Suppressor macrophage treated with lipopolysaccharide for 1 hour (primary cell): ENCODE measurements at regions not wholly inside any gene's neighbourhood (a gene's known extent, or its start where the extent isn't known, plus 50 kb on each side); places are given as distances from the start of the nearest gene placed in this dataset.

Experiments used
- DNase-seq, 3 donors: peaks; one replicate each; pipeline ENCODE4 v3.0.0-alpha.2; 2020 to 2022

GRCh38 chr12:126342866-126343265 lies 1277.6 kb downstream of the AACS start:
- no peak for DNase-seq

DNA sequence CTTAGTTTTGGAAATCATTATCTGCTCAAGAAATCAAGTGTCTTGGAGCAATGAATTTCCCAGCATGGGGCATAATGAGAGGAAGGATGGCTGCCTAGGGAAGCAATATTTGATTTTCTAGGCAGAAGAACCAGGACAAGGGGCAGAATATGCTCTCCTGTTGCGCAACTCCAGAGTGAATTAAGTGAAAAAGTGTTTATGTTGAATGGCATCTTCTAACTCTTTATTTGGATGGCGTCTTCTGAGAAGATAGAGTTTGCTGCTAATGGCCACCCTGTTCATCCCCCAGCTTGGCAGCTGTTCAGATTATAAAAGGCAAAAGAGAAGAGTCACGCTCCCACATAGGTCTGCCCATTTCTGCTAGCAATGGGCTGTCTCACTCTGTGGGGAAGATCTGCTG lies 1278.1 kb downstream of the AACS start:
- DNase-seq, result no peak

DNA sequence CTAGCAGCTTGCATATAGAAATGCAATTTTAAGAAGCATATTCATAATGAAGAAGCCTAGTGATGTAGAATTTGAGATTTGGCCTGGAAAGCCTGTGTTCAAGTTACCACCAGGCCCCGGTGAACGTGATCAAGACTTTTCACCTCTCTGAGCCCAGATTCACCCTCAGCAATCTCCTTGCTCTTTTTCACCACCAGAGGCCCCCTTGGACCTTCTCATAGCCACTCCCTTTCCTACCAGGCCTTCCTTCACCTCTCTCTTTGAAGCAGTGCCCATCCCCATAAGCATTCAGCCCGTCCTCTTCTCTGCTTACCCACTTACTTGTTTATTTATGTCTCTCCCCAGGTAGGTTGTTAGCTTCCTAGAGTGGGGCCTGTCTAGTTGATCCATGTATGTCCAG lies 1280.9 kb downstream of the AACS start:
- DNase-seq, result no peak

GRCh38 chr12:126347421-126347820 lies 1282.2 kb downstream of the AACS start:
- DNase-seq, result no peak

DNA sequence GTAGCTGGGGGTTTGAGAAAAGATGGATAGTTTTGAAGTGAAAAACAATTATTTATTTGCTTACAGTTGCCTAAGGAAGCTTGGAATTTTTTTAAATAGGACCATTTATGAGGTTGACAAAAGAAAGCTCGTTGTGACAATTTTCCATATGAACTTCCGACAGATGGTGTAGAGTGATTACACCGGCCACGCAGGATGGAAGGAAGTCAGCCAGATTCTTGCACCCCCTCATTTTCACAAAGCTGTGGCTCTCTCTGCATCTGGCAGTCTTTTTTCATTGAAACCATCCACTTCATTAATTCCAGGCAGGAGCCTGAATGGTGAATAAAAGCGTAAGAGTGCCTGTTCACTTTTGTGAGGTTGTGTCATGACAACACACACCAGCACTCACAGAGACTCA lies 1284.1 kb downstream of the AACS start:
- no peak for DNase-seq

GRCh38 chr12:126353604-126354003 lies 1288.4 kb downstream of the AACS start:
- no peak for DNase-seq

DNA sequence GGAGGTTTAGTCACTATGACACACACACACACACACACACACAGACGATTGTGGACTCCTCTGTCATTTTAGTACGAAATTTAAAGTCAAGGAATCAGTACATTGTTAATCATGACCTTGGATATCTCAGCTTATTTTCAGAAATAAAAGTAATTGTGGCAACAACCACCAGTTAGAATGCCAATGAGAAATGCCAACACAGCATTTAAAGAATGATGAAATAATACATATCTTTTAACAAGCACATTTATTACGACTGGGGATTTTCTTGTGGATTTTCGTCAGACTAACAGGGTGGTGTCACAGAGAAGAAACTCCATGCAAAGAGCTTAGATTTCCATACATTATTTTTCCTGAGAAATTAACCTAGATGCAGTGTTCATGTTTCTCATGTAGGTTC lies 1289.4 kb downstream of the AACS start:
- no peak for DNase-seq

- DNase-seq, result no peak
Measured at GRCh38 chr12:126355346-126355745, 1290.1 kb downstream of the AACS start.

DNA sequence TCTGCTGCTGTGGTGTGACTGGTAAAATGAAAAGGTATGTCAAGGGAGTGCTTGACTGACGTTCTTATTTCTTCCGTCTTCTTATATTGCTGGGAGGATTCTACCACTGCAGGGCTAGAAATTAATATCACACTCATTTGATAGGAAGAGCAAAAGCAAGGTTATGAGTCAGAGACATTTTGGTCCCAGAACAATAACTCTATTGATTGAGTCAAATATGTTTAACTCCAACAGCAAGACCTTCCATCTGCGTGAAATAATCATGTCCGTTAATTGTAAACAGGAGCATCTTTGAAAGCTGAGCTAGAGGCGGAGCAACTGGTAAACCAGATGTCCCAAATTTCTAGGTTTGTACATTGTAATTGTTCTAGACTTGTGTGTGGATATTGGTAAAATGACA lies 1293.6 kb downstream of the AACS start:
- no peak for DNase-seq

DNA sequence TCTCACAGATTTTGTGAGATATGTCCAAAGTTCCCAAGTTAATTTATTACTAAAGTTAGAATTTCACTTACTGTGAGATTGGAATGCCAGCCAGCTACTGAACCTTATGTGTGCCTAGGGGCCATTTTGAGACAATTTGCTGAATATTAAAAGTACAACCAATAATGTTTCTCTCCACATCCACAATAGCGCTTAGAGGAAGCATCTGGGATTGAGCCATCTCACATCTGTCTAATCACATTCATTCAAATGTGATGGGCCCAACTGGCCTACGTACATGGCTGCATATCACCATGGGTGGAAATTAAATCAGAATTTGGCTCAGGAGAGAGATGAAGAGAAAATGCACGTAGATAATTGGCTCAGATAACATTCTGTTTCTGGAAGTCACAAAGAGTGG lies 1294.0 kb downstream of the AACS start:
- no peak for DNase-seq

- DNase-seq, result no peak
Measured at GRCh38 chr12:126361804-126362203, 1296.6 kb downstream of the AACS start.

GRCh38 chr12:126362493-126362892 lies 1297.3 kb downstream of the AACS start:
- no peak for DNase-seq

DNA sequence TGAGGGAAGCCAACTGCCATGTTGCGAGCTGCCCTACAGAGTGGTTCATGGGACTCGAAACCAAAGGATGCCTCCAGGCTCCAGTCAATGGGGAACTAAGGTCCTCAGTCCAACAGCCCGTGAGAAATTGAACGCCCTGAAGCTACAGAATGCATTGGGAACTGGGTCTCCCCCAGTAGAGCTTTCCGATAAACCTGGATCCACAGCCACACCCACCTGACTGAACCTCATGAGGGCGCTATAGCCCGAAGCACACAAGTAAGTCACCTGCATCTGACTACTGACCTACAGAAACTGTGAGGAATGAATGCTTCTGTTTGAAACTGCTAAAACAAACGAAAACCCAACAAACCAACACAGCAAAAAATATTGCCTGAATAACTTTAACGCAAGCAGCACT lies 1297.7 kb downstream of the AACS start:
- DNase-seq, result no peak

GRCh38 chr12:126369487-126370463 lies 1304.5 kb downstream of the AACS start:
- no peak for DNase-seq

- DNase-seq, result no peak
Measured at GRCh38 chr12:126383506-126383905, 1318.3 kb downstream of the AACS start.

- DNase-seq, result no peak
Measured at GRCh38 chr12:126384026-126384564, 1318.9 kb downstream of the AACS start.

- no peak for DNase-seq
Measured at GRCh38 chr12:126385785-126386184, 1320.5 kb downstream of the AACS start.

- no peak for DNase-seq
Measured at GRCh38 chr12:126389220-126389841, 1324.1 kb downstream of the AACS start.

DNA sequence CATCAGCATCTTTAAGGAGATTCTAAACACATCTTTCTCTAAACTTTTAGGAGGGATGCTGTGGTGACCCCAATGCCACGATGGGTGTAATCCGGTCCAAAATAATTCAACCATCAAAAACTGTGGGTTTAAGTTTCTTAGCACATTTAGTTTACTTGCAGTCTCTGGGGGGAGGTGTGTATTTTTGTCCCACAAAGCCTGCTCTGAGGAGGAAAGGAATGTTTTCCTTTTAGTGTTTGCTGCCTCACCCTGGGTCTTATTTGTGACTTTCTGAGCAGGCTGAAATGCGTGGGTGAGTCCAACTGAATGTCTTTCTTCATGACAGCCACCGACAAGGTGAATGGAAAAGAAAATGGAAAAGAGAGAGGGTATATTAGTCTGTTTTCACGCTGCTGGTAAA lies 1324.7 kb downstream of the AACS start:
- no peak for DNase-seq

GRCh38 chr12:126390969-126391566 lies 1325.8 kb downstream of the AACS start:
- DNase-seq, result no peak

GRCh38 chr12:126396536-126396935 lies 1331.3 kb downstream of the AACS start:
- no peak for DNase-seq

- no peak for DNase-seq
Measured at GRCh38 chr12:126397071-126397581, 1331.9 kb downstream of the AACS start.

DNA sequence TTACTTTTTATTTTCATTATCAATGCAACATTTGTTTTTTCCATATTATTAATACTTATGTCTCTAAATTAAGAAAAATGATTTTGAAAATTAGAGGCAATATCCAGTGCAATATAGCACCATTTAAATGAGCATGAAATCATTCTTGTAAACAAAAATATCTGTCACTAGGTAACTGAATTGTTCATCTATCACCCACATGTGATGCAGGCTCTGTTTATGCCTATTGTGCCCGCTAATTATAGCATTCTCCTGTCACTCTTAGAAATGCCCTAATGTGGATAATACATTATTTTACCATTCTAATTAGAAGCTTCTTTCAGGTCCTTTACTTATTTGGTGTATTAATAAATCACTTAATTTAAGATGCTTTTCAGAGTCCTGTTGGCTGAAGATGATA lies 1332.4 kb downstream of the AACS start:
- DNase-seq, result no peak
